ENCODE measurements at regions not wholly inside any gene's neighbourhood (a gene's known extent, or its start where the extent isn't known, plus 50 kb on each side); places are given as distances from the start of the nearest gene placed in this dataset.

GRCh38 chr4:66331761-66332160 is 661.5 kb upstream of the EPHA5 start:
- TF ChIP-seq NFIC (IDR thresholded peaks at IDR 0.05) (no peak), USF1 (IDR thresholded peaks at IDR 0.05) (no peak), CEBPB (IDR thresholded peaks at IDR 0.05) (no peak), EP300 (IDR thresholded peaks at IDR 0.05; ENCODE audit: borderline replicate concordance) (no peak), RAD21 (IDR thresholded peaks at IDR 0.05; ENCODE audit: low read depth) (no peak), TEAD4 (IDR thresholded peaks at IDR 0.05) (no peak), CREB1 (IDR thresholded peaks at IDR 0.05; ENCODE audit: low read depth) (no peak), REST (IDR thresholded peaks at IDR 0.05; ENCODE audit: low read depth) (no peak), FOXM1 (IDR thresholded peaks at IDR 0.05; ENCODE audit: borderline replicate concordance, low read depth) (no peak), YY1 (IDR thresholded peaks at IDR 0.05; ENCODE audit: low read depth) (no peak), ZBTB7A (IDR thresholded peaks at IDR 0.05; ENCODE audit: low read depth) (no peak)

- no peak for TF ChIP-seq TAF1 (IDR thresholded peaks at IDR 0.05; ENCODE audit: low read depth)
- TF ChIP-seq TEAD4 (IDR thresholded peaks at IDR 0.05): no peak
- TF ChIP-seq YY1 (IDR thresholded peaks at IDR 0.05; ENCODE audit: low read depth): no peak
- no peak for TF ChIP-seq TCF12 (IDR thresholded peaks at IDR 0.05; ENCODE audit: low read depth)
- no peak for TF ChIP-seq CEBPB (IDR thresholded peaks at IDR 0.05)
- no peak for TF ChIP-seq EGR1 (IDR thresholded peaks at IDR 0.05)
- TF ChIP-seq CREB1 (IDR thresholded peaks at IDR 0.05; ENCODE audit: low read depth): no peak
- TF ChIP-seq ZBTB7A (IDR thresholded peaks at IDR 0.05; ENCODE audit: low read depth): no peak
- TF ChIP-seq NFIC (IDR thresholded peaks at IDR 0.05): no peak
Observed at GRCh38 chr4:66330125-66330524, 659.8 kb upstream of the EPHA5 start.

- TF ChIP-seq EGR1 (IDR thresholded peaks at IDR 0.05) (no peak), ZBTB7A (IDR thresholded peaks at IDR 0.05; ENCODE audit: low read depth) (no peak)
Observed at GRCh38 chr4:66328803-66329574, 658.7 kb upstream of the EPHA5 start.

GRCh38 chr4:66307641-66308438 is 637.6 kb upstream of the EPHA5 start:
- TF ChIP-seq CREB1 (IDR thresholded peaks at IDR 0.05; ENCODE audit: low read depth) (no peak), TEAD4 (IDR thresholded peaks at IDR 0.05) (no peak), USF1 (IDR thresholded peaks at IDR 0.05) (no peak), ZBTB7A (IDR thresholded peaks at IDR 0.05; ENCODE audit: low read depth) (no peak)

GRCh38 chr4:66300336-66300934 is 630.1 kb upstream of the EPHA5 start:
- TF ChIP-seq REST (IDR thresholded peaks at IDR 0.05; ENCODE audit: low read depth) (no peak), FOXM1 (IDR thresholded peaks at IDR 0.05; ENCODE audit: borderline replicate concordance, low read depth) (no peak), RAD21 (IDR thresholded peaks at IDR 0.05; ENCODE audit: low read depth) (no peak), CEBPB (IDR thresholded peaks at IDR 0.05) (no peak), TEAD4 (IDR thresholded peaks at IDR 0.05) (no peak), ZBTB7A (IDR thresholded peaks at IDR 0.05; ENCODE audit: low read depth) (no peak), NFIC (IDR thresholded peaks at IDR 0.05) (no peak), EP300 (IDR thresholded peaks at IDR 0.05; ENCODE audit: borderline replicate concordance) (no peak), CREB1 (IDR thresholded peaks at IDR 0.05; ENCODE audit: low read depth) (no peak)

- no peak for TF ChIP-seq CREB1 (IDR thresholded peaks at IDR 0.05; ENCODE audit: low read depth)
- no peak for TF ChIP-seq ZBTB7A (IDR thresholded peaks at IDR 0.05; ENCODE audit: low read depth)
- no peak for TF ChIP-seq FOXM1 (IDR thresholded peaks at IDR 0.05; ENCODE audit: borderline replicate concordance, low read depth)
- no peak for TF ChIP-seq RAD21 (IDR thresholded peaks at IDR 0.05; ENCODE audit: low read depth)
- TF ChIP-seq CEBPB (IDR thresholded peaks at IDR 0.05): no peak
- no peak for TF ChIP-seq EP300 (IDR thresholded peaks at IDR 0.05; ENCODE audit: borderline replicate concordance)
- no peak for TF ChIP-seq TAF1 (IDR thresholded peaks at IDR 0.05; ENCODE audit: low read depth)
- TF ChIP-seq MAX (IDR thresholded peaks at IDR 0.05): no peak
- TF ChIP-seq REST (IDR thresholded peaks at IDR 0.05; ENCODE audit: low read depth): no peak
- TF ChIP-seq YY1 (IDR thresholded peaks at IDR 0.05; ENCODE audit: low read depth): no peak
Observed at GRCh38 chr4:66298569-66298968, 628.3 kb upstream of the EPHA5 start.
